GM19099 (cell line): ENCODE measurements at regions not wholly inside any gene's neighbourhood (a gene's known extent, or its start where the extent isn't known, plus 50 kb on each side); places are given as distances from the start of the nearest gene placed in this dataset.

Experiments
- POLR2A ChIP-seq: IDR thresholded peaks from 3 replicates; pipeline ENCODE4 v1.6.1; 2011; ENCODE audit warnings: low read depth; ENCODE audit not compliant: insufficient read length; ENCODE audit errors: extremely low read depth

- TF ChIP-seq POLR2A: no peak
These were observed 549.0 kb upstream of the LUZP2 start for GRCh38 chr11:23947883-23948282.

- TF ChIP-seq POLR2A: no peak
These were observed 548.0 kb upstream of the LUZP2 start for GRCh38 chr11:23948851-23949250.

- TF ChIP-seq POLR2A: no peak
These were observed 542.7 kb upstream of the LUZP2 start for GRCh38 chr11:23953951-23954710.

- no peak for TF ChIP-seq POLR2A
These were observed 542.1 kb upstream of the LUZP2 start for GRCh38 chr11:23954730-23955129.

GRCh38 chr11:23956586-23956985 lies 540.3 kb upstream of the LUZP2 start:
- TF ChIP-seq POLR2A: no peak

GRCh38 chr11:23957314-23957713 lies 539.5 kb upstream of the LUZP2 start:
- TF ChIP-seq POLR2A: no peak

- no peak for TF ChIP-seq POLR2A
These were observed 537.4 kb upstream of the LUZP2 start for GRCh38 chr11:23959462-23959861.

GRCh38 chr11:23961503-23962338 lies 535.1 kb upstream of the LUZP2 start:
- TF ChIP-seq POLR2A: no peak

GRCh38 chr11:23973244-23973643 lies 523.6 kb upstream of the LUZP2 start:
- TF ChIP-seq POLR2A: no peak

- no peak for TF ChIP-seq POLR2A
These were observed 522.8 kb upstream of the LUZP2 start for GRCh38 chr11:23974051-23974450.

GRCh38 chr11:23974601-23975000 lies 522.3 kb upstream of the LUZP2 start:
- no peak for TF ChIP-seq POLR2A

- TF ChIP-seq POLR2A: no peak
These were observed 520.4 kb upstream of the LUZP2 start for GRCh38 chr11:23976426-23976825.

- TF ChIP-seq POLR2A: no peak
These were observed 520.0 kb upstream of the LUZP2 start for GRCh38 chr11:23976841-23977271.

- TF ChIP-seq POLR2A: no peak
These were observed 508.4 kb upstream of the LUZP2 start for GRCh38 chr11:23988381-23989006.

- no peak for TF ChIP-seq POLR2A
These were observed 506.3 kb upstream of the LUZP2 start for GRCh38 chr11:23990346-23991164.
